Skeletal muscle tissue (tissue), 3 donors: ENCODE measurements at regions not wholly inside any gene's neighbourhood (a gene's known extent, or its start where the extent isn't known, plus 50 kb on each side); places are given as distances from the start of the nearest gene placed in this dataset.

Experiments used
- H3K27ac ChIP-seq: one replicate; pipeline ENCODE4 v1.7.0; 2013; ENCODE audit warnings: mild to moderate bottlenecking, low read depth, low read length, inconsistent platforms
- H3K27me3 ChIP-seq, 3 donors: one replicate each; pipeline ENCODE4 v1.7.0; 2013; ENCODE audit warnings: low read length in 3 of 3; ENCODE audit not compliant: control insufficient read depth in 3 of 3, insufficient read depth in 3 of 3
- H3K36me3 ChIP-seq, 3 donors: one replicate each; pipeline ENCODE4 v1.7.0; 2013; ENCODE audit warnings: low read length in 3 of 3; ENCODE audit not compliant: control insufficient read depth in 3 of 3, insufficient read depth in 3 of 3
- H3K4me1 ChIP-seq, 3 donors: one replicate each; pipeline ENCODE4 v1.7.0; 2013; ENCODE audit warnings: low read length in 3 of 3, mild to moderate bottlenecking in 3 of 3; ENCODE audit not compliant: control insufficient read depth in 3 of 3, insufficient read depth in 3 of 3
- H3K4me3 ChIP-seq, 3 donors: one replicate each; pipeline ENCODE4 v1.7.0; 2013; ENCODE audit warnings: low read length in 3 of 3
- H3K9ac ChIP-seq, 3 donors: one replicate each; pipeline ENCODE4 v1.7.0; 2013; ENCODE audit warnings: low read length in 3 of 3, mild to moderate bottlenecking in 3 of 3, moderate library complexity in 2 of 3, low read depth in 1 of 3
- H3K9me3 ChIP-seq, 3 donors: one replicate each; pipeline ENCODE4 v1.7.0; 2013; ENCODE audit warnings: low read length in 3 of 3; ENCODE audit not compliant: control insufficient read depth in 3 of 3
- donor health status: Osteomylitis.

DNA sequence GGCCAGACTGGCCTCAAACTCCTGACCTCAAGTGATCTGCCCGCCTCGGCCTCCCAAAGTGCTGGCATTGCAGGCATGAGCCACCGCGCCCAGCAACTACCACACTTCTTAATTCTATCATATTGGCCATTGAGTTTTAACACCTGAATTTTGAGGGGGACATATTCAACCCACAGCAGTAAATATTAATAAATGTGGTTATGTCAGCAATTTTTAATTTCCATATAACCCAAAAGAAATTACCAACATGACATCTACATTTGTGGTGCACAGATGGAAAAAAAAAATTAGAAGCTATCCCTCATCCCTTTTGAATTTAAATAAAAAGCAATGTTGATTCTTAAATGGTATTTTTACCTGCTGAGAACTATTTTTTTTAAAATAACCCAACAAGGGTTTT, 88.7 kb downstream of the SLITRK6 start:
- Histone ChIP-seq H3K9ac (no peak overlapping the region), H3K4me1 (no peaks in the 10 kb centered on the region), H3K27ac (no peak overlapping the region), H3K9me3 (no peaks in the 10 kb centered on the region), H3K36me3 (no peaks in the 10 kb centered on the region), H3K4me3 (no peak overlapping the region), H3K27me3 (no peaks in the 10 kb centered on the region)

DNA sequence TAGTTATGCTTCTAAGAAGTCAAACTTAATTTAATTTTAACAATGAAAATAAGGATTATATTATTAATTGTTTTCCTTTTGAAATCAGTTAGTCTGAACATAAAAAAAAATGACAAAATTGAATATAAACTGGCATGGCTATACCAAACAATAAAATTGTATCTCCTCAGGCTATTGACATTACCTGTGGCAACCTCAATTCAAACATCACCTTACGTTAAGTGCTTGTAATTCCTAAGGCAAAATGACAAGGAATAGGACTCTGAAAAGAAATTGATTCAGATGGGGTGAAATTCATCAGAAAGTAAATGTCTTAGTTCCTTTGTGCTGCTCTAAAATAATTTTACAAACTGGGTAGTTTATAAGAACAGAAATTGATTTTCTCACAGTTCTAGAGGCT, 89.5 kb downstream of the SLITRK6 start:
- Histone ChIP-seq H3K9ac (no peak overlapping the region), H3K4me3 (no peak overlapping the region), H3K4me1 (no peaks in the 10 kb centered on the region), H3K36me3 (no peaks in the 10 kb centered on the region), H3K27me3 (no peaks in the 10 kb centered on the region), H3K9me3 (no peaks in the 10 kb centered on the region), H3K27ac (no peak overlapping the region)

DNA sequence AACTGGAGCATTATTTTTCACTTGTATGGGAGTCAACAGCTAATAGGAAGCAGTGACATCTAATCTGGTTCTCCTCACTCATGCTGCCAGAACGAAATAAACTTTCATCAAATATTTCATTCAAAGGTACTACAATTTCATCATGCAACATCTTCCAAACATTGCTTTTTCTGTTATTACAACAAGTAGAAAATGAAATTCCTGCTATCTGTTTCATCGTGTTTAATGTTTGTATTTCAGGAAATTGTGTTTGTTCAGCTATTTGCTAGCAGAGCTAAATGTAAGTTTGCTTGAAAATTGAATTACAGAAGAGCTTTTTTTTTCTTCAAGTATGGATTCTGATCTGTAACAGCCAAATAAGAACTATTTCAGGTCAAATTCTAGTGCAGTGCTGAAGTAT, 90.1 kb downstream of the SLITRK6 start:
- Histone ChIP-seq H3K27ac (no peak overlapping the region), H3K36me3 (no peaks in the 10 kb centered on the region), H3K4me1 (no peaks in the 10 kb centered on the region), H3K9me3 (no peaks in the 10 kb centered on the region), H3K27me3 (no peaks in the 10 kb centered on the region), H3K4me3 (no peak overlapping the region), H3K9ac (no peak overlapping the region)

DNA sequence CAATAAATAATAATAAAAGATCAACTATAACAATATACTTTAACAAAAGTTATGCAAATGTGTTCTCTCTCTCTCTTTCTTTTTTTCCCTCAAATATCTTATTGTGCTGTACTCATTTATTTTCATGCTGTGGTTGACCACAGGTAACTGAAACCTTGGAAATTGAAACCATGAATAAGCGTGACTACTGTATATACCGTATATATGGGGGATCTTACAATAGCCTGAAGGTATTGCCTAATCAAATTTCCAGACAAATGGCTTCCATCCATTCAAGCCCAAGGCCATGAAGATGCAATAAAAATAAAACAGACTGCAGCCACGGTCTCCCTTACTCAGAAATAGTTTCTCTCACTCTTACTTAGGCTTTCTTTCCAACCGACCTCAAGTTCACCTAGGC, 98.3 kb downstream of the SLITRK6 start:
- H3K27ac ChIP-seq: no peak overlapping the region
- H3K27me3 ChIP-seq: no peaks in the 10 kb centered on the region
- no peaks in the 10 kb centered on the region for H3K9me3 ChIP-seq
- H3K9ac ChIP-seq: no peak overlapping the region
- no peak overlapping the region for H3K4me3 ChIP-seq
- H3K36me3 ChIP-seq: no peaks in the 10 kb centered on the region
- no peaks in the 10 kb centered on the region for H3K4me1 ChIP-seq

DNA sequence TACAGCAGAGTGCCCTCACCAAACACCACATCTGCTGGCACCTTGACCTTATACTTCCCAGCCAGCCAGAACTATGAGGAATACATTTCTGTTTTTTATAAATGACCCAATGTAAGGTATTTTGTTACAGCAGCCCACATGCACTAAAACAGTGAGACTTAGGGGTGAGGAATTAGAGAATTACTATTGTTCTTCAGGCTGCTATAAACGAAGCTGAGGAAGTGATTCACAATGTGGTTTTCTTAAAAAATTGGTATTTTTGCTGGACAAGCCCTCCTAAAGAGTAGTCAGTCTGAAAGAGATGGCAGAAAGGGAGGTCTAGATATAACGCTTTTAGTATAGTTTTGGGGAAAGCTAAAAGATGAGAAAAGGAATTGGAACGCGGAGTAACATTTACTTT, 101.0 kb downstream of the SLITRK6 start:
- Histone ChIP-seq H3K4me1 (no peaks in the 10 kb centered on the region), H3K9me3 (no peaks in the 10 kb centered on the region), H3K4me3 (no peak overlapping the region), H3K27me3 (no peaks in the 10 kb centered on the region), H3K9ac (no peak overlapping the region), H3K36me3 (no peaks in the 10 kb centered on the region), H3K27ac (no peak overlapping the region)

DNA sequence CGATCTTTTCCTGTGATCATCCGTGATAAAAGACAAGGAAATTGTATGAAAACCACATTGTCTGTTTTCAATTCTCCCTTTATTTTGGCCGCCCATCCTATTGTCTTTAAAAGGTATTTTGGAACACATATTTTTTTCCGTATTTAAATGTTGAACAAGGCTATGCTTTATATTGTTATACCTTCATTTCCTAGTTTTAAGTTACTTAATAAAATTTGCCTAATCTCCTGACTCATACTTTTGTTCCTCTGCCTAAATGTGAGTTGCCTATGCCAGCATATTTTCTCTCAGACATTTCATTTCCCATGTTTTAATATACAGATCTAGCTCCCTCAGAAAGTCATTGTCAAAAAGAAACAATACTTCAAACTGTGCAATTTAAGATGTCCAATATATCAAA, 104.2 kb downstream of the SLITRK6 start:
- Histone ChIP-seq H3K27ac (no peak overlapping the region), H3K9ac (no peak overlapping the region), H3K27me3 (no peaks in the 10 kb centered on the region), H3K4me3 (no peak overlapping the region), H3K9me3 (no peaks in the 10 kb centered on the region), H3K36me3 (no peaks in the 10 kb centered on the region), H3K4me1 (no peaks in the 10 kb centered on the region)

DNA sequence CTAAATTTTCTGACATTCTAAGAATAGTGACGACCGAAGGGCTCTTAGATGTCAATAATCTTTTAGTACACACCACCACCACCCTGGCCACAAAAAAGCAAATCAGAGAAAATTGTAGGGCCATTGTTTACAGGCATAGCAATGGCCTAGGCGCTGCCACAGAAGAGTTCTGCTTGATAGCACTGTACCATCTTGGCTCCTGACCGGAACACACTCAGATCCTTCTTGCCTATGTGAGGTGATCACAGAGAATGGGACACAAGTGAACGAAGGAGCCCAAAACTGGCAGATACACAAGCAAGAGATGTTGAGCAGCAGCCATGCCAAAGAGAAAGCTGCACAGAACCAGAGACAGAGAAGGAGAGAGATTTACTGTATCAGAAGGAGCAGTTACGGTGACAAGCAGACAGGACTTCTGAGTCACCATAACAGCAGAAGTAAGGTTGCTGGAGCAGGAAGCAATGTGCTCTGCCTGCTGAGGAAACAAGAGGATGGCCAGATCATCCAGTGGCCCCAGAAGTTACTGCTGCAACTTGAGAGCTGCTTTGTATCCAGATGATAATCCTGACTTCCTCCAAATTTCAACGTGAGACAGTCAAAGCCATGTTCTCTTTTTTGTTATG, 105.2 kb downstream of the SLITRK6 start:
- H3K9ac ChIP-seq: no peak overlapping the region
- no peaks in the 10 kb centered on the region for H3K36me3 ChIP-seq
- H3K4me3 ChIP-seq: no peak overlapping the region
- H3K4me1 ChIP-seq: no peaks in the 10 kb centered on the region
- H3K27ac ChIP-seq: no peak overlapping the region
- H3K9me3 ChIP-seq: no peaks in the 10 kb centered on the region
- no peaks in the 10 kb centered on the region for H3K27me3 ChIP-seq

DNA sequence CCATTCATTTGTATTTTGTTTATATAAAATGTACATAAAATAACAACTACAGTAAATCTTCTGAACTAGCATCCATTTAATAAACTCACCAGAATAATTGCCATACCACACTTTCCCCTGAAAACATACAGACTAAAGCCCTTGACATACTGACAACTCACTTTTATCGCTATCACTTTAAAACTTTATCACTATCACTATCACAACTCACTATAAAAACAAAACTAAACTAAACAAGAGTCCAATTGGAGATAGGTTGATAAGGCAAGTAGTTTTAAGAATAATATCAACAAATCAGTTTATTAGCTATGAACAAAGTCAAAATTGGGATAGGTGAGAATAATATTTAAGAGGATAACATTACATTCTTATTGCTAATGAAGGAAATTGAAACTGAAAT, 108.9 kb downstream of the SLITRK6 start:
- Histone ChIP-seq H3K9ac (no peak overlapping the region), H3K4me3 (no peak overlapping the region), H3K36me3 (no peaks in the 10 kb centered on the region), H3K9me3 (no peaks in the 10 kb centered on the region), H3K27me3 (no peaks in the 10 kb centered on the region), H3K4me1 (no peaks in the 10 kb centered on the region), H3K27ac (no peak overlapping the region)

DNA sequence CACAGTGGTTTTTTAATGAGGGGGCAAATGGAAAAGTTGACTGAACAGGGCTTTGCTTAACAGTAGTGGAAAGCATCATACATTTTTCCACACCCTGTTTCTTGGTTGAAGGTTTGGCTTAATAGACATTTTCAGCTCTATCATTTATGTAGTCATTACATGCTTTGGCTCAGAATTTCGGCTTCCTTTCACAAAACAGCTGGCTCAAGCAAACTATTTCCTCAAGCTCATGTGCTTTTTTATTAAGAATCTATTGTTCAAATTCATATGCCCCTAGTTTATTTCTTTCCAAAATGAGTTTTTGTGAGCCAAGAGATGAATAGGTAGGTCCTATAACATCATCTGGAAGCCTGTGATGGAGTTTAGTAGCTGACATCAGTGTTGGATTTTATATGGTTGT, 113.8 kb downstream of the SLITRK6 start:
- Histone ChIP-seq H3K27me3 (no peaks in the 10 kb centered on the region), H3K4me1 (no peaks in the 10 kb centered on the region), H3K4me3 (no peak overlapping the region), H3K27ac (no peak overlapping the region), H3K36me3 (no peaks in the 10 kb centered on the region), H3K9ac (no peak overlapping the region), H3K9me3 (no peaks in the 10 kb centered on the region)

DNA sequence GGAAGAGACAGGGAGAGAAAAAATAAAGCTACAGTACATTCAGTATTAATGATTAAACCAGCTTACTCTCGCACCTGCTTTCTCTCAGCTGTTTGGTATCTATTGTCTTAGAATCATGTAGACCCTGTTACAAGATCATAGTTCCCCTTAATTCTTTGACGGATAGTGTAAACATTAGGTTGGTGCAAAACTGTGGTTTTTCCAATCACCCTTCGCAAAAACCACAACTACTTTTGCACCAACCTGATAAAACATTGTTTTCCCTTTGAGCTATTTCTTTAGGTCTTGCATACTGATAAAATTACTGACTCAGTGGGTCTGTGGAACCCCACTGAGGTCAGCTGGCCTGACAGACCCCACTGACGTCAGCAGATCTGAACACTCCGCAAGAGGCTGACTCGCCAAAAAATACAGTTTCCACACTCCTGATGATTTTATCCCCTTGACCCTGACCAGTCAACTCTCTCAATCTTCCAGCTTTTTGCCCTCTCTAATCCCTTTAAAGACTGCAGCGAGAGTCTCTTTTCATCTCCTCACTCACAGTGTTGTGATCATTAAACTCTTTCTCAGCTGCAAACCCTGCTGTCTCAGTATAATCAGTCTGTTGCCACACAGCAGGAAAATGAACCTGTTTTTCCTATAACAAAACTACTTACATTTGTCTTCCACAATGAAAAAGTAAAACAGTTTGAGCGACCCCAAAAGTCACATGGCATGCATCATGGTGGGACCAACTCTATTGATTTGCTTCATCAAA, 123.9 kb downstream of the SLITRK6 start:
- Histone ChIP-seq H3K9me3 (no peaks in the 10 kb centered on the region), H3K27me3 (no peaks in the 10 kb centered on the region), H3K4me3 (no peak overlapping the region), H3K36me3 (no peaks in the 10 kb centered on the region), H3K9ac (no peak overlapping the region), H3K27ac (no peak overlapping the region), H3K4me1 (no peaks in the 10 kb centered on the region)
